HL-60 (cell line): ENCODE measurements at regions not wholly inside any gene's neighbourhood (a gene's known extent, or its start where the extent isn't known, plus 50 kb on each side); places are given as distances from the start of the nearest gene placed in this dataset.

Experiments used
- DNase-seq, 2 experiments: peaks; one replicate each; pipeline ENCODE4 v3.0.0-alpha.2; 2010 to 2020; ENCODE audit warnings: low read depth in 1 of 2, low spot score in 1 of 2
- H3K27ac ChIP-seq: fragments of 250-450 bp; sonication (Bioruptor Pico); replicated peaks from 2 replicates; pipeline ENCODE4 v1.5.1; 2020; ENCODE audit warnings: mild to moderate bottlenecking, moderate library complexity
- H3K27me3 ChIP-seq: fragments of 250-450 bp; sonication (Bioruptor Pico); 2 replicates; pipeline ENCODE4 v1.5.1; 2021; ENCODE audit warnings: mild to moderate bottlenecking, moderate library complexity; ENCODE audit not compliant: insufficient read depth, poor library complexity, severe bottlenecking
- H3K4me3 ChIP-seq: replicated peaks from 2 replicates; pipeline ENCODE4 v1.5.1; 2011; ENCODE audit warnings: mild to moderate bottlenecking, control low read depth, low read length; ENCODE audit not compliant: insufficient read depth
- CTCF ChIP-seq: IDR thresholded peaks from one replicate; pipeline ENCODE4 v1.5.1; 2011; ENCODE audit warnings: low read length, control low read depth, inconsistent platforms; ENCODE audit not compliant: insufficient read depth
- GABPA ChIP-seq: IDR thresholded peaks from 2 replicates; pipeline ENCODE4 v1.6.1; 2012; ENCODE audit warnings: low read depth
- POLR2AphosphoS5 ChIP-seq: IDR thresholded peaks from 2 replicates; pipeline ENCODE4 v1.6.1; 2012; ENCODE audit warnings: low read depth
- REST ChIP-seq: IDR thresholded peaks from 2 replicates; pipeline ENCODE4 v1.6.1; 2012; ENCODE audit warnings: low read depth; ENCODE audit not compliant: insufficient replicate concordance
- SPI1 ChIP-seq: IDR thresholded peaks from 2 replicates; pipeline ENCODE4 v1.6.1; 2012; ENCODE audit warnings: low read depth, mild to moderate bottlenecking, borderline replicate concordance

GRCh38 chr11:106202935-106203620 is 125.6 kb downstream of the AASDHPPT start:
- H3K4me3 ChIP-seq: no peak overlapping the region
- H3K27ac ChIP-seq: no peak overlapping the region
- no peak for TF ChIP-seq GABPA
- TF ChIP-seq REST: no peak
- TF ChIP-seq SPI1: no peak
- no peak for TF ChIP-seq POLR2AphosphoS5
- TF ChIP-seq CTCF: no peak
- no peaks in the 10 kb centered on the region for H3K27me3 ChIP-seq
- no peak for DNase-seq

- H3K4me3 ChIP-seq: no peak overlapping the region
- DNase-seq: no peak
Observed at GRCh38 chr11:106208760-106209159, 131.3 kb downstream of the AASDHPPT start.

More at GRCh38 chr11:106208760-106209159, 131.3 kb downstream of the AASDHPPT start:
- H3K27ac ChIP-seq: no peak overlapping the region
- no peak for TF ChIP-seq CTCF
- TF ChIP-seq REST: no peak
- TF ChIP-seq SPI1: no peak
- TF ChIP-seq GABPA: no peak
- TF ChIP-seq POLR2AphosphoS5: no peak
- H3K27me3 ChIP-seq: no peaks in the 10 kb centered on the region
